Mesenchymal stem cell (in vitro differentiated cells and primary cell): ENCODE measurements at regions not wholly inside any gene's neighbourhood (a gene's known extent, or its start where the extent isn't known, plus 50 kb on each side); places are given as distances from the start of the nearest gene placed in this dataset.

Experiments used
- DNase-seq: peaks from one replicate; pipeline ENCODE4 v3.0.0-alpha.2; 2013
- H2AFZ ChIP-seq: one replicate; pipeline ENCODE4 v1.6.1; 2013; ENCODE audit warnings: low read depth, mild to moderate bottlenecking, control low read depth, inconsistent platforms, low read length, moderate library complexity
- H2AK5ac ChIP-seq: 2 replicates; pipeline ENCODE4 v1.6.1; 2013; ENCODE audit warnings: low read length, moderate library complexity, mild to moderate bottlenecking, inconsistent platforms; ENCODE audit not compliant: severe bottlenecking
- H2BK120ac ChIP-seq: one replicate; pipeline ENCODE4 v1.6.1; 2013; ENCODE audit warnings: low read depth, mild to moderate bottlenecking, inconsistent platforms, low read length, moderate library complexity
- H2BK12ac ChIP-seq, 2 experiments: one replicate each; pipeline ENCODE4 v1.6.1; 2013; ENCODE audit warnings: inconsistent platforms in 2 of 2, low read length in 2 of 2, mild to moderate bottlenecking in 2 of 2, moderate library complexity in 2 of 2, control low read depth in 1 of 2
- H2BK15ac ChIP-seq: one replicate; pipeline ENCODE4 v1.6.1; 2013; ENCODE audit warnings: mild to moderate bottlenecking, low read depth, inconsistent platforms; ENCODE audit not compliant: poor library complexity, severe bottlenecking
- H2BK5ac ChIP-seq: 2 replicates; pipeline ENCODE4 v1.6.1; 2013; ENCODE audit warnings: low read depth, mild to moderate bottlenecking, low read length, control low read depth, inconsistent platforms; ENCODE audit not compliant: poor library complexity, severe bottlenecking
- H3K14ac ChIP-seq, 2 experiments: one replicate each; pipeline ENCODE4 v1.6.1; 2013; ENCODE audit warnings: inconsistent platforms in 2 of 2, low read length in 2 of 2, control low read depth in 1 of 2, mild to moderate bottlenecking in 1 of 2, moderate library complexity in 1 of 2
- H3K18ac ChIP-seq, 2 experiments: one replicate each; pipeline ENCODE4 v1.6.1; 2013; ENCODE audit warnings: inconsistent platforms in 2 of 2, low read length in 2 of 2, control low read depth in 1 of 2, low read depth in 1 of 2, mild to moderate bottlenecking in 1 of 2
- H3K23ac ChIP-seq, 2 experiments: one replicate each; pipeline ENCODE4 v1.6.1; 2013; ENCODE audit warnings: inconsistent platforms in 2 of 2, low read length in 2 of 2, mild to moderate bottlenecking in 2 of 2, moderate library complexity in 2 of 2, control low read depth in 1 of 2
- H3K27ac ChIP-seq: 2 replicates; pipeline ENCODE4 v1.5.1; 2013; ENCODE audit warnings: mild to moderate bottlenecking, moderate library complexity, low read length, control low read depth, inconsistent platforms; ENCODE audit not compliant: poor library complexity, severe bottlenecking
- H3K27me3 ChIP-seq, 2 experiments: 2 replicates each; pipeline versions ENCODE4 v1.6.1 to v1.7.0; 2013; ENCODE audit warnings: low read length in 2 of 2, mild to moderate bottlenecking in 2 of 2, moderate library complexity in 2 of 2, control low read depth in 1 of 2, inconsistent platforms in 1 of 2; ENCODE audit not compliant: control insufficient read depth in 1 of 2, insufficient read depth in 1 of 2
- H3K36me3 ChIP-seq, 2 experiments: 2 replicates each; pipeline versions ENCODE4 v1.6.1 to v1.7.0; 2013; ENCODE audit warnings: low read length in 2 of 2, control low read depth in 1 of 2, inconsistent platforms in 1 of 2, low read depth in 1 of 2, mild to moderate bottlenecking in 1 of 2; ENCODE audit not compliant: insufficient read depth in 2 of 2, control insufficient read depth in 1 of 2
- H3K4ac ChIP-seq, 2 experiments: one replicate each; pipeline ENCODE4 v1.6.1; 2013; ENCODE audit warnings: inconsistent platforms in 2 of 2, low read length in 2 of 2, mild to moderate bottlenecking in 2 of 2, moderate library complexity in 2 of 2, control low read depth in 1 of 2, low read depth in 1 of 2
- H3K4me1 ChIP-seq: 2 replicates; pipeline ENCODE4 v1.6.1; 2013; ENCODE audit warnings: low read depth, low read length, control low read depth; ENCODE audit not compliant: control insufficient read depth, insufficient read depth
- H3K4me2 ChIP-seq: 2 replicates; pipeline ENCODE4 v1.6.1; 2013; ENCODE audit warnings: low read length, mild to moderate bottlenecking, inconsistent platforms; ENCODE audit not compliant: poor library complexity, severe bottlenecking
- H3K4me3 ChIP-seq, 2 experiments: 2 replicates each; pipeline versions ENCODE4 v1.5.1 to v1.7.0; 2013; ENCODE audit warnings: low read length in 2 of 2, mild to moderate bottlenecking in 2 of 2, control low read depth in 1 of 2, low read depth in 1 of 2; ENCODE audit not compliant: insufficient read depth in 1 of 2
- H3K79me1 ChIP-seq: replicated peaks from 2 replicates; pipeline ENCODE4 v1.6.1; 2013; ENCODE audit warnings: mild to moderate bottlenecking, control low read depth, low read length, inconsistent platforms; ENCODE audit not compliant: poor library complexity, severe bottlenecking
- H3K9ac ChIP-seq: 2 replicates; pipeline ENCODE4 v1.7.0; 2013; ENCODE audit warnings: mild to moderate bottlenecking, low read length, moderate library complexity
- H3K9me3 ChIP-seq: 2 replicates; pipeline ENCODE4 v1.7.0; 2013; ENCODE audit warnings: mild to moderate bottlenecking, low read length; ENCODE audit not compliant: control insufficient read depth
- H4K8ac ChIP-seq: one replicate; pipeline ENCODE4 v1.6.1; 2013; ENCODE audit warnings: inconsistent platforms, mild to moderate bottlenecking, low read length, moderate library complexity
- H4K91ac ChIP-seq: one replicate; pipeline ENCODE4 v1.6.1; 2013; ENCODE audit warnings: mild to moderate bottlenecking, low read length, inconsistent platforms
- WGBS: methylation state at CpG from one replicate; pipeline ENCODE4 v1.1.7; 2013; ENCODE audit warnings: mixed read lengths; 5-methylcytosine and 5-hydroxymethylcytosine counted together

DNA sequence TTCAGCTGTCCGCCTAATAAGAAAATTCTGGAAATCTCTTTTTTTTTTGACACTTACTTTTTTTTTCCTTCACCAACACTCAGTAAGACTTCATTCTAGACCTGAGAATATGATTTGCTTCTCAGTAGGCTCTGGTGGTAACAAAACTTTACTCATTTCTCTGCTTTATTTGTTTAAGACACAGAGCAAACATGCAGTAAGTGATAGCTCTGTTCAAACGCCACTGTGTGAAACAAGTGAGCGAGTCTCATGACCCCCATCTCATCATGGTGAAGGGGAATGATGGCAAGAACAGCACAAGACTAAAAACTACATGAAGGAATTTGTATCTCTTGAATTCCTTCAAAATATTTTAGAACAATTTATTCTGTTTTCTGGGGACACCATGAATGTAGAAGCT lies 541.6 kb upstream of the POU3F2 start:
- no peaks in the 10 kb centered on the region for H3K36me3 ChIP-seq
- 100% methylated on average over 1 of the region's 3 CpGs for WGBS
- no peak overlapping the region for H2BK120ac ChIP-seq
- H3K23ac ChIP-seq, result no peak overlapping the region
- DNase-seq, result no peak
- no peak overlapping the region for H3K14ac ChIP-seq
- H2AFZ ChIP-seq, result no peak overlapping the region
- no peaks in the 10 kb centered on the region for H3K79me1 ChIP-seq
- H3K9ac ChIP-seq, result no peak overlapping the region
- H3K18ac ChIP-seq, result no peak overlapping the region
- no peaks in the 10 kb centered on the region for H3K9me3 ChIP-seq
- H3K4me1 ChIP-seq, result no peaks in the 10 kb centered on the region
- H3K4me3 ChIP-seq, result no peak overlapping the region
- H3K27ac ChIP-seq, result no peak overlapping the region
- no peaks in the 10 kb centered on the region for H3K27me3 ChIP-seq
- no peak overlapping the region for H3K4ac ChIP-seq
- H2BK5ac ChIP-seq, result no peak overlapping the region
- no peak overlapping the region for H2BK12ac ChIP-seq
- no peak overlapping the region for H2AK5ac ChIP-seq
- no peak overlapping the region for H3K4me2 ChIP-seq
- no peak overlapping the region for H4K8ac ChIP-seq
- no peak overlapping the region for H4K91ac ChIP-seq
- no peak overlapping the region for H2BK15ac ChIP-seq

GRCh38 chr6:98295515-98296175 lies 538.7 kb upstream of the POU3F2 start:
- Histone ChIP-seq H3K27me3 (no peaks in the 10 kb centered on the region), H4K91ac (no peak overlapping the region), H2AK5ac (no peak overlapping the region), H3K18ac (no peak overlapping the region), H2BK12ac (no peak overlapping the region), H3K4me2 (no peak overlapping the region), H3K9me3 (no peaks in the 10 kb centered on the region), H3K23ac (no peak overlapping the region), H3K36me3 (no peaks in the 10 kb centered on the region), H3K27ac (no peak overlapping the region), H3K4me1 (no peaks in the 10 kb centered on the region), H2BK5ac (no peak overlapping the region), H3K14ac (no peak overlapping the region), H2BK120ac (no peak overlapping the region), H3K79me1 (no peaks in the 10 kb centered on the region), H2BK15ac (no peak overlapping the region), H4K8ac (no peak overlapping the region), H3K9ac (no peak overlapping the region), H3K4me3 (no peak overlapping the region), H2AFZ (no peak overlapping the region), H3K4ac (no peak overlapping the region)
- WGBS, result 50% methylated on average over 1 of the region's 5 CpGs
- no peak for DNase-seq

DNA sequence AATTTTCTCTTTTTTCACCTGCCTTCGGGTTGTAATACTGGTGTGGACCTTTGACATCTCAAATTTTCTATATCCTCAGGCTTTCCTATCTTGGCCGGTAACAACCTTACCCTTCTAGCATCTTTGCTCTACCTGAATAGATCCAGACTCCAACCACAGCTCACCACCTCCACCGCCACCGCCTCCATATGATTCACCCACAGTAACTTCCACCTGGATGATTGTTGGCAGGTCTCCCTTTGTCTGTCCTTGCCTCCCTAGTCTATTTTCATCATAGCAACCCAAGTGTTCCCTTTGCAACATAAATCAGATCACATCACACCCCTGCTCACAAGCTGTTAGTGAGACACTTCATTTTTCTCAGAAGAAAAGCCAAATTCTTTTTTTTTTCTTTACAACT lies 525.8 kb upstream of the POU3F2 start:
- no peaks in the 10 kb centered on the region for H3K4me1 ChIP-seq
- no peak overlapping the region for H3K27ac ChIP-seq
- no peak overlapping the region for H2AFZ ChIP-seq
- no peak overlapping the region for H4K8ac ChIP-seq
- no peak overlapping the region for H2BK120ac ChIP-seq
- DNase-seq, result no peak
- H3K14ac ChIP-seq, result no peak overlapping the region
- no peak overlapping the region for H3K23ac ChIP-seq
- no peaks in the 10 kb centered on the region for H3K36me3 ChIP-seq
- no peak overlapping the region for H3K9ac ChIP-seq
- H2BK12ac ChIP-seq, result no peak overlapping the region
- H4K91ac ChIP-seq, result no peak overlapping the region
- H3K4me2 ChIP-seq, result no peak overlapping the region
- WGBS, result 87% methylated on average over 4 of the region's 4 CpGs
- H3K27me3 ChIP-seq, result no peaks in the 10 kb centered on the region
- no peaks in the 10 kb centered on the region for H3K9me3 ChIP-seq
- no peak overlapping the region for H2AK5ac ChIP-seq
- H3K18ac ChIP-seq, result no peak overlapping the region
- no peak overlapping the region for H2BK15ac ChIP-seq
- no peaks in the 10 kb centered on the region for H3K79me1 ChIP-seq
- no peak overlapping the region for H3K4me3 ChIP-seq
- no peak overlapping the region for H2BK5ac ChIP-seq
- H3K4ac ChIP-seq, result no peak overlapping the region

GRCh38 chr6:98310443-98310842 lies 523.9 kb upstream of the POU3F2 start:
- Histone ChIP-seq H3K18ac (no peak overlapping the region), H2BK5ac (no peak overlapping the region), H3K27me3 (no peaks in the 10 kb centered on the region), H2BK12ac (no peak overlapping the region), H3K9me3 (no peaks in the 10 kb centered on the region), H3K36me3 (no peaks in the 10 kb centered on the region), H3K4me3 (no peak overlapping the region), H3K27ac (no peak overlapping the region), H3K23ac (no peak overlapping the region), H2BK120ac (no peak overlapping the region), H3K4ac (no peak overlapping the region), H3K4me1 (no peaks in the 10 kb centered on the region), H3K9ac (no peak overlapping the region), H3K4me2 (no peak overlapping the region), H3K14ac (no peak overlapping the region), H4K91ac (no peak overlapping the region), H4K8ac (no peak overlapping the region), H2AK5ac (no peak overlapping the region), H3K79me1 (no peaks in the 10 kb centered on the region), H2BK15ac (no peak overlapping the region), H2AFZ (no peak overlapping the region)
- DNase-seq, result no peak
- whole genome bisulfite sequencing, result 74% methylated on average over 5 of the region's 5 CpGs
